Activated CD4-positive, alpha-beta T cell treated with anti-CD3 and anti-CD28 coated beads, Interleukin-2, Interleukin-4, amounts not matched to agents 100 ng/mL and 50 ng/mL, durations not matched to agents 16 hours and 8 hours (primary cell): ENCODE measurements at regions not wholly inside any gene's neighbourhood (a gene's known extent, or its start where the extent isn't known, plus 50 kb on each side); places are given as distances from the start of the nearest gene placed in this dataset.

Experiments
- DNase-seq: peaks from one replicate; pipeline ENCODE4 v3.0.0-alpha.2; 2020; ENCODE audit warnings: low spot score

DNA sequence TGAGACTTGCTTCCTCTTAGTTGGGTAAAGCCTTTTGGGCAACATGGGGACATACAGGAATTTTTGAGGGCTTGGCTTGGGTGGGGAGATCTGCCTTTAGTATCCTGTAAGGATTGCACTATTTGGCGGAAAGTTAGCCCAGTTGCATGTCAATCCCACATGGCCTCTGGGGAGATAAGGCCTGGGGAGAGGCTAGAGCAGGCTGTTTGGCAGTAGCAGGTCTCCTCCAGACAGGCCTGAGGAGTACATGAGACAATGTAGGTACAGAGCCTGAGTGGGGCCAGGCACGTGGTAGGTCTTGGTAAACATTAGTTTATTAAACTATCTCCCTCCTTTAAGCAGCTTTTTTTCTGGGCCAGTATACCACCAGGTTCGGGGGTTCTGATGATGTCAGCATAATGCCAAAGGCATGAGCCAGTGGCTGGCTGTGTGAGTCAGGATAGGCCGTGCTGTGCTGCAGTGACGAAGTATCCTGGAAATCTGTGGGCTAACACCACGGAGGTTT is 147.9 kb downstream of the VEGFA start:
- no peak for DNase-seq

DNA sequence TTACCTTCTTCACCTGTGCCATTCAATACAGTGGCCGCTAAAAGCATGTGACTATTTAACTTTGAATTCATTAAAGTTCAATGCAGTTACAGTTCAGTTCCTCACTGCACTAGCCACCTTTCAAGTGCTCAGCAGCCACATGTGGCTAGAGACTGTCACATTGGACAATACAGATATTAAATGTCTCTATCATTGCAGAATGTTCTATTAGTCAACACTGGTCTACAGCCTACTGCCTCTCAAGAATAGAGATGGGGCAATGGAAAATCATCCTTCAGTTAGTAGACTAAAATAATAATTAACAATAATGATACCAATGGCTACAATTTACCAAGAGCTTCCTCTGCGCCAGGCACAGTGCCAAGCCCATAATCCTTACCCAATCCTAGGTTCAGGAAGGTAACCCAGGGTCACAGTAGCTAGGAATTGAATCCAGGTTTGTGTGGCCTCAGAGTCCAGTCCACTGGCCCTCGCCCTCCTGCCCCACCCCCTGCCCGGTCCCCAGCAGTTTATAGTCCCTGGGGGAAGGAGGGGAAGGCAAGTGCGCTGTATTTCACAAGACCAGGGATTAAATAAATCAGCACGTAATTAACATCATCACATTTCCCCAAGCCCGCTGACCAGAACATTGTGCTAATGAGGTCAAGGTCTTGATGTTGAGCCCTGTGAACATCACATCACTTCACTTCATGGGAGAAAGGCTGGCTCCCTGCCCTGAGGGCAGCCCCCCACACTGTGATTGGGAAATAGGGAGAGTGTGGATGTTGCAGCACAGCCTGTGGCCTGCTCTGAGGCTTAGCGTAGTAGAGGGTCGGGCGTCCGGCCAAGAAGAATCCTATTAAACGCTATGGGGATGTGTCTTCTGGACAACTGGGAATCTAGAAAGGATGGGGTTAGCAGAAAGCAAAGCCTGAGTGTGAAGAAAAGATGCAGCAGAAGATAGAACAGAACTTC is 147.2 kb downstream of the VEGFA start:
- DNase-seq = no peak

DNA sequence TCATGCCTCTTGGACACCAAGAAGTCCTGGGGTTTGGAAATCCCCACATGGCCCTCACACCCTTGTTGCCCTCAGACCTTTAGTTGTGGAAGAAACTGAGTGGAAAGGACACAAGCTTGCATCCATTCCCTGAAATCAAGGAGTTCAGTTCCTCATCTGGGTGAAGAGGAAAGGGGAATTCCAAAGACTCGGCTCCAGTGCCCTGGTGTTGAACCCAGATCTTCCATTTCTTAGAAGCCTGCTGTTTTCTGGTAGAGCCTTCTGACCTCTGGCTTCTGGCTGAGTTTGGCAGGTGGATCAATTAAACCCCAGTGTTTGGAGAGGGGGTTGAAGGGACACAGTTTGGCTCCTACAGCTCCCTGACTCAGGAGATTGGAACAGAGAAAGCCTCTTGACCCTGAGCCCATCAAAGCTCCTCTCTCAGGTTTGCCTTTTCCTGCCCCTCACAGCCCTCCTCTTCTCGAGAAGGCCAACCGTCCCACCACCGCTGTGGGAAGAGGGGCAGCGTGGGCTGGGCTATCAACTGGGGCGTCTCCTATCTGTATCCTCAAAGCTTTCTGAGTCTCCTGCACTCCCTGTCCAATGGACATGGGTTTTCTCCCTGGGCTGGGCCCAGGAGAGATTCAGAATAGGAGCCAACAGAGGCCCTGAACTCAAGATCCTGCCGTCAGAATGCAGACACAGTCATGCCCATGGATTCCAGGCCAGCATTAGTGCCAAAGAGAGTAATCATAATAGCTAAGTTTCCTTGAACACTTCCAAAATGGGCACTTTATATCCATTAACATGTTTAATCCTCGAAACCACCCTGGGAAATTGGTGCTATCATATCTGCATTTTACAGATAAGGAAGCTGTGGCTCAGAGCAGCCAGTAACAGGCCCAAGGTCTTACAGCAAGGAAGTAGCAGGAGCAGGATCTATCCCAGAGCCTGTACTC is 146.2 kb downstream of the VEGFA start:
- DNase-seq = no peak

DNA sequence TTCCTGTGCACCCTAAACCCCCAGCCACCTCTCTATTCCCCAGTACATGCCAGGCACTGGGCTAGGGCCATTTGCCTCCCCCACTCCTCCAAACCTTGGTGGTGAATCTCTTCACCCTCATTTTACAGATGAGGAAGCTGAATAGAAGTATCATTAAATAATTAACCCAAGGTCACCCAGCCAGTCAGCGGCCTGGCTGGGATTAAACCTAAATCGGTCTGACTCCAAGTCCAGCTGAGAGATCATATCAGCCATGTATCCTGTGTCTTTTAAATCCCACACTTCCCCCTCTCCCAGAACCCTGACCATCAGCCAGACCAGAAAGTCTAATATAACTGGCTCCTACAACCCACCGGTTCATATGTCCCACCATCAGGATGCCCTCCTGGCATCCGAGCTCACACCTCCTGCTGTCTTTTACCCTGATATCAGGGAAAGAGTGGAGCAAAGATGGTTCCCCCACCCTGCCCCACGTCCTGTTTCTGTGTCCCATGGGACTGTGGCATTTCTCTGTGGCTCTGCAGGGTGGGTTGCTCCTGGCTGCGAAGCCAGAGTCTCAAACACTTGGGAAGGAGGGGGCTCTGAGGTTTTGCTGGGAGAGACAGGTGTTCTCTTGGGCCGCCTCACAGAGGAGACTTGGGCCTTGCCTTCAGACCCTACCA is 145.3 kb downstream of the VEGFA start:
- no peak for DNase-seq

DNA sequence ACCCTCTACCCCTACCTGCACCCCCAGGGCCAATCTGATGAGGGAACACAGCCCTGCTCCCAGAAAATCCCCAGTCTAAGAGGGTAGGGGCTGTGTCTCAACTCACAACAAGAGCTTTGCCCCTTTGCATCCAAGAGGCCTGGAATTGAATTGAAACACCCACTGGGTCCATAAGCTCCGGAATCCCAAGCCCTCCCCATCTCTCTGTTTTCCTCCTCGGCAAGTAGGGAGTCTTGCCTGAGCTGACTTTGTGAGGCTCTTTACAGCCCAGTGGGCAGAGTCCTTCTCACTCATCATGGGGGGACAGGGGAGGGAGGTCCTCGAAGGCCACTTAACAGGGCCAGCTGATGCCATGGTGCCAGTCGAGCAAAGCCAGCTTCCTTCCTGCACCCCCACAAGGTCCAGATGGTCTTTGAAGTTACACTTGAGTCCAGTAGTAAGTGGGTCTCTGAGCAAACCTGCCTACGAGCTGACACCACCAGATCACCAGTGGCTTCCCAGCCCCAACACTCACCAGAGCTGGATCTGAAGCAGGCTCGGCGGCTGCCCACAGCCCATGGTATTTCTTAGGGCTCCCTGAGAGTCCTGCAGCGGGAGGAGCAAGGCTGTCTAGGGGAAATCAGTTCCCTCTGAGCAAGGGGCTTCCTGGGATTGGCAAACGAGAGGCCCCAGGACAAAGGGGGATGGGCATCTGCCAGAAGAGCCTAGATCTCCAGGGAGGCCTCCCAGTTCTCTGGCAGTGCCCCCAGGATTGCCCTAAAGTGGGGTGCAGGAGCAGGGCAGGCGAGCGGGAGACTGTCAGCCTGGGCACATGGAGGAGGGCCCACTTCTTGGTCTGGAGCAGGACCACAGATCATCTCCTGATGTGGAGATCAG is 144.5 kb downstream of the VEGFA start:
- no peak for DNase-seq

DNA sequence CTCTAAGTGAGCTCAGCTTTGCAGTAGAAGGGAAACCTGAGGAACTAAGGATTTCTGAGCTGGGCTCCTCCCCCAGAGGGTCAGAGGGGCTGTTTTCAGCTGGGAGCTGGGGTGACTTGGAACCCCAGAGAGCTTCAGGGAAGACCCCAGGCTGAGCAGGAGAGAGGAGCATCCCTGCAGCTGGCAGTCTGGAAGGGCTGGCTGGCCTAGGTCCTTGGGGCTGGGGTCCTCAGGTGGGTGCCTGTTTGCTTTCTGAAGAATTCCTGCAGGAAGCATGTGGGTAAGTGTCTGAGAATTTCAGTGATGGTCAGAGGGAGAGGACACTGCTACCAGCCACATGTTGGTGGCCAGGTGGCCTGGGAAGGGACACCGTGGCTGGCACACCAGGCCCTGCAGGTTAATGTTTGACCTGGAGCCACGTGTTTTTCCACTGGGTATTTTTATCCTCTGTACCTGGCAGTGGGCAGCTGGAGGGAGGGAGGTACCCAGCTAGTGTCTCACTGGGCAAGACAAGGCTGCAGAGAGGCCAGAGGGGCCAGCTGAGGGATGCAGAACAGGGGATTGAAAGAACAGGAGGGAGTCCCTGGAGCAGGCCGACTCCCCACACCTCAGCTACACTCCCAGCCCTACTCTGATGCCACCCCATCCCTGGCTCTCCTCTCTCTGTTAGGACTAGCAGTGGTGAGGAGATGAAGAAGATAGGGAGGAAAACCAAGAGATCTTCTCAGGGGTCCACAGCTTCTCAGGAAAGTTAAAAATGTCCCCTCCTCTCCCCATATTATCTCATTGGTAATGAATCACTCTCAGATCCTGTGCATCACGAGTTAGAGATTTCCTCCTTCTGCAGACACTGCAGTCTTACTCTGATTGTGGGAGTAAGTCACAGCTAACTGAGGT is 143.6 kb downstream of the VEGFA start:
- no peak for DNase-seq

DNA sequence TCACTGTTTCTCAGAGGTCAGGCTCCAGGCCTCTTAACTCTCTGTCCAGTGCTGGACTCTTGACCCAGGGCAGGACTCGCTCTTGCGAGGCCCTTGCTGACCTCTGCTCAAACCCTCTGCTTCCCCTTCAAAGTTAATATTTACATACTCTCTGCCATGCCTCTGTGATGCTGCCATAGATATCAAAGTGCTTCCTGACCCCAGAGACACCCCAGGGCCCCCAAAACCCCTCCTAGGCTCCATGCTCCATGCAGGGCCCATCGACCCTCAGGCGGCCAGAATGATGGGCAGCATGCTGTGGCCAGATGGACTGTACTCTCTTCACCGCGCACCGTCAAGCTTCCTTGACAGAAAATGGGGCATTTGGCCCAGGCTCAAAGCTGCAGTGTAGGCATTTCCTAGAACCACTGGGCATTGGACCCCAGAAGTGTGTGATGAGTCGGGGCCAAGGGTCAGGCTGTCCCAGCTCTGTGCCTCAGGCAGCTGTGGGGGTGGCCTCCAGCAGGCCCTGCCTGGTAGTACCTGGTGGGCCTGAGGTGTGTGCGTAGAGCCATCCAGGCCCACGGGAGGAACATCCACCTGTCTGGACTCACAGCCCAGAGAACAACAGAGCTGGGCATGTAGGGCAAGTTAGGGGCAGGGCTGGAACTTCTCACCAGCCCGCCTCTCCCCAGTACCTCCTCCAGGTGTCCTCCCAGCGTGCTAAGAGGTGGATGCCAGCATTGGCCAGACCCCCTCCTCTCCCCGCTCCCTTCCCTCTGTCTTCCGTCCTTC is 142.8 kb downstream of the VEGFA start:
- DNase-seq = no peak

DNA sequence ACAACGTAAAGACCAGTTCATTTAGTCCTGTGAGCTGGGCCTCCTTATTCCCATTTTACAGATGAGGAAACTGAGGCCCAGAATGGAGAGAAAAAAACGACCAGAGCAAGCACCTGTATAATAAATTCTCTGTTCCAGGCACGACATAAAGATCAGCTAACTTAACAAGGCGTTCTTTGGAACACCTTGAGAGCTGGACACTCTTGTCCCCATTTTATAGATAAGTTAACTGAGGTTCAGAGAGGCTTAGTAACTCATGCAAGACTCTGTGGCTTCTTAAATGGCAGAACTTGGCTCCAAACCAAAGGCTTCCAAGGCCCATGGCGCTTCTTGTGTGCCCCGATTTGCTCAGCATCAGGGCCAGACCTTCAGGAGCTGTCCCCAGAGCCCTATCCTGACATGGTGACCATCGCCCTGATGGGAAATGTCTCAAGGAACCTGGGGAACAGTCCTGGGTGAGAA is 142.1 kb downstream of the VEGFA start:
- DNase-seq = no peak

DNA sequence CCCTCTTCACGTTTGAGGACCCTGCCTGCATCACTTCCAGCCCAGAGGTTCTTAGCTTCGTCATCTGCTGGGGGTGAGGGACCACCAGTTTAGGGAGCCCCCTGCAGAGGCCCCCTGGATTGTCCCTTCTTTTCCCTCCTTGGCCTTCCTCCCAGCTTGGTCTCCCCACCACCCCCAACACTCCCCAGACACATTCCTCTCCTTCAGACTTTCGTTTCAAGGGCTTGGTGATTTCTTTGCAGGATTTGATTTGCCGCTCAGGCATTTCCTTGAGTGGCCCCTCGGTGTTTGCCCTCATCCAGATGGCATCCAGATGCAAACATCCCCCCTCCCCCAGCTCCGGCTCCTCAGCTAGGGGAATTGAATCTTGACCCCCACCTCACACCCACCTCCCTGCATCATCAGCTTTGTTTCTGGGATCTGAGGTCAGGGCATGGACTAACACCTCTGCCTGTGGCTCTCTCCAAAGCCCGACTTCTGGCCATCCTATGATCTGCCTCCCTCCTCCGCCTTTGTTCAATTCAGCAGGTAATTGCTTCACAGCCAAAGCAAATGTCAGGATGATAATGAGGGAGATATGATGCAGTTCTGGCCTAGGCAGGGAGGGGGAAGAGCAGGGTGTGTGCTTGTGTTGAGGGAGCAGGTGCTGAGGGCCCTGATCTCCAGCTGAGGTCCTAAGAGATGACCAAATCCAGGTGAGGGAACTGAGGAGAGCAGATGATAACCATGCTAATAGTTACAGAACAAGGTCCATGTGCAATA is 141.5 kb downstream of the VEGFA start:
- no peak for DNase-seq

DNA sequence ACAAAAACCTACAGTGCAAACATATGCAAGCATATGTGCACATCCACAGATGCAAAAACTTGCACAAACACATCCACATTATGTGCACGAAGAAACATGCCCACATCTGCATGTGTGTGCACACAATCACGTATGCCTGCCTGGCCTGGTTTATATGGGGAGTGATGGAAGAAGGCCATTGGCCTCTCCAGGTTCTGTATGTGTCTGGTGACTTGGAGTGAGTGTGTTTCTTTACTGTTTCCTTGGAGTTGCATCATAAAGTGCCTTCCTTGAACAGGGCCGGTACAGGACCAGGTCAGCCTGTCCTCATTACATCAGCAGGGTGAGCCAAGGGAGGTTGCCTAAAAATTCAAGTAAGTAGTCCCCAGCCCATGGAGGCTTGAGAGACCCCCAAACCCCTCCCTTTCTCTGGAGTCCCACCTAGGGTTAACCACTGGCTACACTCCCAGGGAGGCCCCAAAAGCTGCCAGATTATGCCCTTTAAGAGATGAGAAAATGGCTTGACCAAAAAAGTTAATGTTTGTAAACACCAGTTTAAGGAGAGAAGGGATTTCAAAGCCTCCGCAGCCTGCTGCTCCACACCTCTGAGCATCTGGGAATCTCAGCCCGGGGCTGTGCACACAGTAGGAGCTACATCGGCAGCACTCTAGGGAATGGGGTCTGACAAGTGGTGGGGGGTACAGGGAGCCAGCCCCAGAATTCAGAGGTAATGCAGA is 140.8 kb downstream of the VEGFA start:
- no peak for DNase-seq

DNA sequence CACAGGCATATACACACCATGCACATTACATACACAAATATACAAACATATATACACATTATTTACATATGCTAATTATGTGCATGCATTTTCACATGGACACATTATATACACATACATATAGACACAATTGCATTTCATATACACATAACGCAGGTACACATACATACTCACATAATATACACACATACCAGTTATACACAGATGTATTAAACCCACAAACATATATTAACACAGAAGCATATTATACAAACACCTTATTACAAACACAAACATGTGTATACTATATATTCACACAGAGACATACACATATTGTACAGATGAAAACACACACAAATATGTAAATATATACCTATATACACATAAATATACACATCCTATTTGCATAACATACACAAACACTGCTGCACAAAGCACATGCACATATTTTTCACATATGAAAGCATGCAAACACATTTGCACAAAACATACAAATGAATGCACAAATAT is 140.2 kb downstream of the VEGFA start:
- DNase-seq = no peak

DNA sequence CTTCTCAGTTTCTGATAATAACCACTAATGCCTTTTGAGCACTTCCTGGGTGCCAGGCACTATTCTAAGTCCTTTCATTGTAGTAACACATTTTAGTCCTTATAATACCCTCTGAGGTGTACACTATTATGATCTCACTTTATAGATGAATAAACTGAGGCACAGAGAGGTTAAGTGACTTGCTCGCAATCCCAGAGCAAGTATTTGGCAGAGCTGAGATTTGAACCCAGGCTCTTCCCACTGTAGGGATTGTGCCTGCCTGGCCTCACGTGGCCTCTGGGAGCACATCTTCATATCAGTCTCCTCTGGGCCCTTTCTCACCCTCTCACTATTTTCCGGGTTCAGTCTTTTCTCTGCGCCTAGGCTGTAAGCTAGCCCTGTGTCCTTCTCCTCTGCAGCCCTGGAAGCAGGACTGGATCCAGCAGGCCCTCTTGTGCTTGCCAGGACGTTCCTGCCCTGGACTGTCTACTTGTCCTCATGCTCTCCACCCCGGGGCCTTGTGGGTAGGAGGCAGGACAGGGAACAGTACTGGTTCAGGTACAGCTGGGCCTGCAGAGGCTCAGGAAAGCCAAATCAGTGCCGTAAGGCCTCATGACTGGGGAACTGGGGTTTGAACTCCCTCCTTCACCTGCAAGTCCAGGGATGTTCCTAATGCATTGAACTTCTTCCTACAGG is 139.6 kb downstream of the VEGFA start:
- no peak for DNase-seq

DNA sequence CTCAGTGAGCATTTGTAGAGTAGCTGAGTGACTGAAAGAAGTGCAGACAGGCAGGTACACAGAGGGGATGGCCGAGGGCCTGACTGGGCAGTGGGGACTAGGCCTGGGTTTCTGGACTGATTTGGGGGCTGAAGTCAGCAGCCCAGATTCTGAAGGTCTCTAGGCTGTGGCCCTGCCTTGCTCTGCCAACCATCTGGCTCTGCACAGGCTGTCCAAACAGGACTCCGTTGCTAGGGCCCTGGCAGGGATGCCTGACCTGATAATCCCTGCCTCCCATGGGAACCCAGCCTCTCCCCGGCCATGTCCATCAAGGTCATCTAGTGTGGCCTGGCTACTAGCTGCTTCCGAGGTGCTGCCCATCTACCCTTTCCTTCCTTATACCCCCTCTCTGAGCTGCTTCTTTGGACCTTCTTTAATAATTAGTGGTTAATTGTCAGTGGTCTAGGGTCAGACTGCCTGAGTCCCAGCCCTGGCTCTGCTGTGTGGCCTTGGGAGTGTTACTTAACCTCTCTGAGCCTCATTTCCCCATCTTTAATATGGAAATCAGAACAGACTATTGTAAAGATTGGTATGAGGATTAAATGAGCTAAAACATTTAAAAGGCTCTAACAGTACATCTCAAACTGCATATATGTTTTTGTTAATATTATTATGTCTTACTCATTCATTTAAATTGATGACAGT is 137.9 kb downstream of the VEGFA start:
- no peak for DNase-seq

DNA sequence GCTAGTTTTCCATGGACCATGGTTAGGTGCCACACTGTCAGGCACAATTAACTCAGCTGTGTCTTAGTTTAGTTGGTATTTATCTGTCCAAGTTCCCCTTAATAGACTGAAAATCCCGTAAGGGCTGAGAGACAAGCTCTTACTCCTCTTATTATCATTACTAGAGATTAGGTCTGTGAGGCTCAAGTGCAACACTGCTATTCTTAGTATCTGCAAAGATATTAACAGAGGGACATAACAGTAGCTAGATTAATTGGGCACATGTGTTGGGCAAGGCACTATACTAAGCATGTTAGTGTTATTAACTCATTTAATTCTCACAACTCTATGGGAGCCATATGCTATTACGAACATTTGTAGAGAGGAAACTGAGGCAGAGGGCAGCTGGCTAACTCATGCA is 137.3 kb downstream of the VEGFA start:
- no peak for DNase-seq

DNA sequence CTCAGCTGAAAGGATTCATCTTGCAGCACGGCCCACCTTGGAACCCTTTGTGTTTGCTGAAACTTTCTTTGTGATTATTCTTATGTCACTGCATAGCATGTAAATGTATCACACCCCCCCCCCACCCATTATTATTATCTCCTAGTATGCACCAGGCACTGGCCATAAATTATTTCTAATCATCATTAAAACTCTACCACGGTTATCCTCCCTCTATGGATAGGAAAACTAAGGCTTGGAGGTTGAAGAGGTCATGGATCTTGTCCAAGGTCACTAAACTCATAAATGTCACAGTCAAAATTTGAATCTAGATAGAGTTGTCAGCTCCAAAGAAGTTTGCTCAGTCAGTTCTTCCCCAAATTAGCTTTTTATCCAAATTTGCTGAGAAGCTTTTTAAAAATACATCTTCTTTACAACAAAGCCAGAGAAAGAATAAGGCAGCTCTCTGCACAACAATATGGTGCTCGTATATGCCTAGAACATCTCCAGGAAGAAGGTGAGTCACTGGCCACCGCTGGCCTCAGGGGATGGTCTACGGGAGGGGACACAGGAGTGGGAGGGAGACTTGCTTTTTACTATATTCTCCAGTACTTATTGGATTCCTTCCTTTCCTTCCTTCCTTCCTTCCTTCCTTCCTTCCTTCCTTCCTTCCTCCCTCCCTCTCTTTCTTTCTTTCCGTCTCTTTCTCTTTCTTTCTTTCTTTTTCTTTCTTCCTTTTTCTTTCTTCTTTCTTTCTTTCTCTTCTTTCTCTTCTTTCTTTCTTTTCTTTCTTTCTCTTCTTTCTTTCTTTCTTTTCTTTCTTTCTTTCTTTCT is 134.5 kb downstream of the VEGFA start:
- DNase-seq = no peak
